ENCODE measurements at regions not wholly inside any gene's neighbourhood (a gene's known extent, or its start where the extent isn't known, plus 50 kb on each side); places are given as distances from the start of the nearest gene placed in this dataset.

GRCh38 chr13:34201050-34201913 lies 383.3 kb downstream of the RFC3 start:
- no peaks in the 10 kb centered on the region for H3K9me1 ChIP-seq (replicated peaks; ENCODE audit: control insufficient read depth, extremely low read depth, insufficient read depth, low read length)
- no TSS peak for BruUV-seq (replicated peaks)
- intact Hi-C loops (cut with micrococcal nuclease) (no loop called here), dilution Hi-C loops (cut with MboI; ENCODE audit: extremely low pct_ligation_motif_present, low sequenced_read_pairs) (no loop called here)
- ChIA-PET CTCF (interaction anchor here (1.0 kb wide), 1 partner anchor 8 kb away, joined by 3 read pairs; no protein-coding TSS in a partner anchor), POLR2A (no interaction called here)
- TF ChIP-seq, protein P1, sequence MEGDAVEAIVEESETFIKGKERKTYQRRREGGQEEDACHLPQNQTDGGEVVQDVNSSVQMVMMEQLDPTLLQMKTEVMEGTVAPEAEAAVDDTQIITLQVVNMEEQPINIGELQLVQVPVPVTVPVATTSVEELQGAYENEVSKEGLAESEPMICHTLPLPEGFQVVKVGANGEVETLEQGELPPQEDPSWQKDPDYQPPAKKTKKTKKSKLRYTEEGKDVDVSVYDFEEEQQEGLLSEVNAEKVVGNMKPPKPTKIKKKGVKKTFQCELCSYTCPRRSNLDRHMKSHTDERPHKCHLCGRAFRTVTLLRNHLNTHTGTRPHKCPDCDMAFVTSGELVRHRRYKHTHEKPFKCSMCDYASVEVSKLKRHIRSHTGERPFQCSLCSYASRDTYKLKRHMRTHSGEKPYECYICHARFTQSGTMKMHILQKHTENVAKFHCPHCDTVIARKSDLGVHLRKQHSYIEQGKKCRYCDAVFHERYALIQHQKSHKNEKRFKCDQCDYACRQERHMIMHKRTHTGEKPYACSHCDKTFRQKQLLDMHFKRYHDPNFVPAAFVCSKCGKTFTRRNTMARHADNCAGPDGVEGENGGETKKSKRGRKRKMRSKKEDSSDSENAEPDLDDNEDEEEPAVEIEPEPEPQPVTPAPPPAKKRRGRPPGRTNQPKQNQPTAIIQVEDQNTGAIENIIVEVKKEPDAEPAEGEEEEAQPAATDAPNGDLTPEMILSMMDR (IDR thresholded peaks at IDR 0.05; ENCODE audit: extremely low read depth in 1 of 2, insufficient read depth in 1 of 2, low read depth in 1 of 2, low read length in 2 of 2) = no peak
- TF ChIP-seq POLR2AphosphoS5 (IDR thresholded peaks at IDR 0.05; ENCODE audit: insufficient read depth, low read depth, low read length) = no peak
- TF ChIP-seq JUN (IDR thresholded peaks at IDR 0.05; ENCODE audit: borderline replicate concordance, insufficient read depth, insufficient read length, low read depth) = no peak
- no peak overlapping the region for H3K27ac ChIP-seq (ENCODE audit: insufficient read depth, low read depth, low read length)
- FAIRE-seq = no peak
- no peak overlapping the region for H3K9ac ChIP-seq (replicated peaks; ENCODE audit: extremely low read depth, insufficient read depth, low read length)
- no peak for DNase-seq (ENCODE audit: low read depth, low spot score)
- H3K36me3 ChIP-seq (ENCODE audit: control insufficient read depth in 2 of 2, extremely low read depth in 1 of 2, insufficient read depth in 2 of 2, low read length in 2 of 2) = no peaks in the 10 kb centered on the region
- no peaks in the 10 kb centered on the region for H3K27me3 ChIP-seq (ENCODE audit: control insufficient read depth in 2 of 2, insufficient read depth in 2 of 2, low read length in 2 of 2)
- H4K20me1 ChIP-seq (replicated peaks; ENCODE audit: control insufficient read depth, extremely low read depth, insufficient read depth, low read length) = no peaks in the 10 kb centered on the region
- no peaks in the 10 kb centered on the region for H3K4me1 ChIP-seq (ENCODE audit: control insufficient read depth, extremely low read depth, insufficient read depth, low read length)
- H2AFZ ChIP-seq (ENCODE audit: low read depth, low read length) = no peak overlapping the region
- H3K79me2 ChIP-seq (ENCODE audit: control insufficient read depth, insufficient read depth, low read length) = no peaks in the 10 kb centered on the region
- H3K4me2 ChIP-seq (ENCODE audit: insufficient read depth, low read length) = no peak overlapping the region
- no peak overlapping the region for H3K4me3 ChIP-seq (replicated peaks in 1 of 3; ENCODE audit: insufficient read depth in 1 of 3, low read depth in 1 of 3, low read length in 3 of 3)
- H3K9me3 ChIP-seq (replicated peaks; ENCODE audit: control insufficient read depth, insufficient read depth, low read length) = no peaks in the 10 kb centered on the region

DNA sequence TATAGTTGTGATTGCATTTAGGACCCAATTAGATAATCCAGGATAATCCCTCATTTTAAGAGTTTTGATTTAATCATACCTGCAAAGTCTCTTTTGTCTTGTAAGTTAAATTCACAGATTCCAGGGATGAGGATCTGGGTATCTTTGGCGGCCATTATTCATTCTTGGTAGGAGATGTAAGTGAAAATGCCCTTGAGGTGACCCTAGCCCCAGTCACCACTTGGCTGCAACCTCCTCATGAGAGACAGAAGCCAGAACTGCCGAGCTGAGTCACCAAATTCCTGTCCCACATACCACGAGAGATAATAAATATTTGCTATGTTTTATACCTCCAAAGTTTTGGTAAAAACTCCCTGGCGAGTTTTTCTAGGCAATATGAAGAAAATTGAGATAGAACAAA lies 389.4 kb downstream of the RFC3 start:
- no peak overlapping the region for H3K4me2 ChIP-seq (ENCODE audit: insufficient read depth, low read length)
- no peak for FAIRE-seq
- POLR2A ChIA-PET = no interaction called here

More for the DNA sequence above, 389.4 kb downstream of the RFC3 start:
- no TSS peak for BruUV-seq (replicated peaks)
- Histone ChIP-seq H3K36me3 (ENCODE audit: control insufficient read depth in 2 of 2, extremely low read depth in 1 of 2, insufficient read depth in 2 of 2, low read length in 2 of 2) (no peaks in the 10 kb centered on the region), H2AFZ (ENCODE audit: low read depth, low read length) (no peak overlapping the region), H3K79me2 (ENCODE audit: control insufficient read depth, insufficient read depth, low read length) (no peaks in the 10 kb centered on the region), H3K4me3 (replicated peaks in 1 of 3; ENCODE audit: insufficient read depth in 1 of 3, low read depth in 1 of 3, low read length in 3 of 3) (no peak overlapping the region), H3K9me3 (replicated peaks; ENCODE audit: control insufficient read depth, insufficient read depth, low read length) (no peaks in the 10 kb centered on the region), H3K9me1 (replicated peaks; ENCODE audit: control insufficient read depth, extremely low read depth, insufficient read depth, low read length) (no peaks in the 10 kb centered on the region), H3K27me3 (ENCODE audit: control insufficient read depth in 2 of 2, insufficient read depth in 2 of 2, low read length in 2 of 2) (no peaks in the 10 kb centered on the region), H4K20me1 (replicated peaks; ENCODE audit: control insufficient read depth, extremely low read depth, insufficient read depth, low read length) (no peaks in the 10 kb centered on the region), H3K9ac (replicated peaks; ENCODE audit: extremely low read depth, insufficient read depth, low read length) (no peak overlapping the region), H3K27ac (ENCODE audit: insufficient read depth, low read depth, low read length) (no peak overlapping the region), H3K4me1 (ENCODE audit: control insufficient read depth, extremely low read depth, insufficient read depth, low read length) (peaks cover 2% of the 10 kb centered on the region)
- intact Hi-C loops (cut with micrococcal nuclease) = no loop called here
- peak; percentile 34 for DNase-seq (ENCODE audit: low read depth, low spot score)
- dilution Hi-C loops (cut with MboI; ENCODE audit: extremely low pct_ligation_motif_present, low sequenced_read_pairs) = no loop called here
- TF ChIP-seq POLR2A (IDR thresholded peaks at IDR 0.05; ENCODE audit: low read depth, low read length) (no peak), EZH2 (IDR thresholded peaks at IDR 0.05; ENCODE audit: borderline replicate concordance, low read depth, low read length, severe bottlenecking) (no peak), FOS (IDR thresholded peaks at IDR 0.05; ENCODE audit: borderline replicate concordance, insufficient read depth, low read length) (peak; percentile 44), MYC (IDR thresholded peaks at IDR 0.05; ENCODE audit: low read depth, low read length) (no peak)
- TF ChIP-seq, protein P2, sequence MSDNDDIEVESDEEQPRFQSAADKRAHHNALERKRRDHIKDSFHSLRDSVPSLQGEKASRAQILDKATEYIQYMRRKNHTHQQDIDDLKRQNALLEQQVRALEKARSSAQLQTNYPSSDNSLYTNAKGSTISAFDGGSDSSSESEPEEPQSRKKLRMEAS (IDR thresholded peaks at IDR 0.05; ENCODE audit: insufficient read depth, insufficient read length) = no peak
- CTCF ChIA-PET = no interaction called here
